ENCODE measurements at regions not wholly inside any gene's neighbourhood (a gene's known extent, or its start where the extent isn't known, plus 50 kb on each side); places are given as distances from the start of the nearest gene placed in this dataset.
A peak's percentile ranks its signal among the peaks of the same experiment; 100 is the strongest.

- WGBS (ENCODE audit: insufficient coverage, low lambda C conversion rate): no CpG with 5 or more reads among the region's 1 CpG
- H3K36me3 ChIP-seq (ENCODE audit: control insufficient read depth, insufficient read depth, low read length): no peaks in the 10 kb centered on the region
- H3K27ac ChIP-seq (ENCODE audit: low read length): no peak overlapping the region
Observed at GRCh38 chr7:155930527-155930926, 118.3 kb upstream of the SHH start.

GRCh38 chr7:155930061-155930460, 117.8 kb upstream of the SHH start:
- Histone ChIP-seq H3K36me3 (ENCODE audit: control insufficient read depth, insufficient read depth, low read length) (no peaks in the 10 kb centered on the region), H3K27me3 (ENCODE audit: control insufficient read depth, insufficient read depth, low read length) (no peaks in the 10 kb centered on the region), H3K27ac (ENCODE audit: low read length) (no peak overlapping the region), H3K4me1 (ENCODE audit: control insufficient read depth, insufficient read depth, low read length) (no peaks in the 10 kb centered on the region), H3K4me3 (ENCODE audit: low read length) (no peak overlapping the region), H3K9me3 (ENCODE audit: control insufficient read depth, low read depth, low read length) (no peaks in the 10 kb centered on the region)
- no CpG with 5 or more reads among the region's 8 CpGs for WGBS (ENCODE audit: insufficient coverage, low lambda C conversion rate)
- DNase-seq: no peak

More at GRCh38 chr7:155930527-155930926, 118.3 kb upstream of the SHH start:
- Histone ChIP-seq H3K9me3 (ENCODE audit: control insufficient read depth, low read depth, low read length) (no peaks in the 10 kb centered on the region), H3K4me3 (ENCODE audit: low read length) (no peak overlapping the region), H3K4me1 (ENCODE audit: control insufficient read depth, insufficient read depth, low read length) (no peaks in the 10 kb centered on the region), H3K27me3 (ENCODE audit: control insufficient read depth, insufficient read depth, low read length) (no peaks in the 10 kb centered on the region)
- no peak for DNase-seq

- WGBS (ENCODE audit: insufficient coverage, low lambda C conversion rate): no CpG with 5 or more reads among the region's 13 CpGs
- H3K36me3 ChIP-seq (ENCODE audit: control insufficient read depth, insufficient read depth, low read length): no peaks in the 10 kb centered on the region
- H3K9me3 ChIP-seq (ENCODE audit: control insufficient read depth, low read depth, low read length): no peaks in the 10 kb centered on the region
- H3K27me3 ChIP-seq (ENCODE audit: control insufficient read depth, insufficient read depth, low read length): no peaks in the 10 kb centered on the region
- no peak for DNase-seq
- H3K27ac ChIP-seq (ENCODE audit: low read length): no peak overlapping the region
- H3K4me3 ChIP-seq (ENCODE audit: low read length): no peak overlapping the region
- no peaks in the 10 kb centered on the region for H3K4me1 ChIP-seq (ENCODE audit: control insufficient read depth, insufficient read depth, low read length)
Observed at GRCh38 chr7:155928583-155928982, 116.3 kb upstream of the SHH start.

- H3K27me3 ChIP-seq (ENCODE audit: control insufficient read depth, insufficient read depth, low read length): no peaks in the 10 kb centered on the region
- no peak overlapping the region for H3K27ac ChIP-seq (ENCODE audit: low read length)
- no peaks in the 10 kb centered on the region for H3K4me1 ChIP-seq (ENCODE audit: control insufficient read depth, insufficient read depth, low read length)
- no peaks in the 10 kb centered on the region for H3K9me3 ChIP-seq (ENCODE audit: control insufficient read depth, low read depth, low read length)
- no peaks in the 10 kb centered on the region for H3K36me3 ChIP-seq (ENCODE audit: control insufficient read depth, insufficient read depth, low read length)
- no CpG with 5 or more reads among the region's 3 CpGs for WGBS (ENCODE audit: insufficient coverage, low lambda C conversion rate)
- no peak overlapping the region for H3K4me3 ChIP-seq (ENCODE audit: low read length)
- DNase-seq: no peak
Observed at GRCh38 chr7:155927905-155928304, 115.6 kb upstream of the SHH start.

- no peak for DNase-seq
- Histone ChIP-seq H3K36me3 (ENCODE audit: control insufficient read depth, insufficient read depth, low read length) (no peaks in the 10 kb centered on the region), H3K9me3 (ENCODE audit: control insufficient read depth, low read depth, low read length) (no peaks in the 10 kb centered on the region), H3K27me3 (ENCODE audit: control insufficient read depth, insufficient read depth, low read length) (no peaks in the 10 kb centered on the region), H3K4me1 (ENCODE audit: control insufficient read depth, insufficient read depth, low read length) (peaks cover 10% of the 10 kb centered on the region), H3K27ac (ENCODE audit: low read length) (no peak overlapping the region), H3K4me3 (ENCODE audit: low read length) (no peak overlapping the region)
- no CpG with 5 or more reads among the region's 14 CpGs for WGBS (ENCODE audit: insufficient coverage, low lambda C conversion rate)
Observed at GRCh38 chr7:155925682-155926081, 113.4 kb upstream of the SHH start.

GRCh38 chr7:155922067-155922816, 110.0 kb upstream of the SHH start:
- Histone ChIP-seq H3K9me3 (ENCODE audit: control insufficient read depth, low read depth, low read length) (peaks cover 5% of the 10 kb centered on the region), H3K4me3 (ENCODE audit: low read length) (no peak overlapping the region), H3K4me1 (ENCODE audit: control insufficient read depth, insufficient read depth, low read length) (peaks cover 20% of the 10 kb centered on the region), H3K27ac (ENCODE audit: low read length) (peak overlapping the region; percentile 6), H3K27me3 (ENCODE audit: control insufficient read depth, insufficient read depth, low read length) (no peaks in the 10 kb centered on the region), H3K36me3 (ENCODE audit: control insufficient read depth, insufficient read depth, low read length) (no peaks in the 10 kb centered on the region)
- peak; percentile 84 to 93 for DNase-seq
- WGBS (ENCODE audit: insufficient coverage, low lambda C conversion rate): no CpG with 5 or more reads among the region's 25 CpGs

- whole genome bisulfite sequencing (ENCODE audit: insufficient coverage, low lambda C conversion rate): no CpG with 5 or more reads among the region's 10 CpGs
- DNase-seq: no peak
- H3K4me1 ChIP-seq (ENCODE audit: control insufficient read depth, insufficient read depth, low read length): peaks cover 20% of the 10 kb centered on the region
- no peaks in the 10 kb centered on the region for H3K27me3 ChIP-seq (ENCODE audit: control insufficient read depth, insufficient read depth, low read length)
- no peak overlapping the region for H3K4me3 ChIP-seq (ENCODE audit: low read length)
- peaks cover 5% of the 10 kb centered on the region for H3K9me3 ChIP-seq (ENCODE audit: control insufficient read depth, low read depth, low read length)
- H3K36me3 ChIP-seq (ENCODE audit: control insufficient read depth, insufficient read depth, low read length): no peaks in the 10 kb centered on the region
- H3K27ac ChIP-seq (ENCODE audit: low read length): peak overlapping the region; percentile 6
Observed at GRCh38 chr7:155921804-155922066, 109.5 kb upstream of the SHH start.

- no peaks in the 10 kb centered on the region for H3K36me3 ChIP-seq (ENCODE audit: control insufficient read depth, insufficient read depth, low read length)
- no CpG with 5 or more reads among the region's 12 CpGs for WGBS (ENCODE audit: insufficient coverage, low lambda C conversion rate)
- no peak overlapping the region for H3K4me3 ChIP-seq (ENCODE audit: low read length)
- peaks cover 20% of the 10 kb centered on the region for H3K4me1 ChIP-seq (ENCODE audit: control insufficient read depth, insufficient read depth, low read length)
- no peaks in the 10 kb centered on the region for H3K27me3 ChIP-seq (ENCODE audit: control insufficient read depth, insufficient read depth, low read length)
- H3K27ac ChIP-seq (ENCODE audit: low read length): peak overlapping the region; percentile 6
- no peak for DNase-seq
- peaks cover 5% of the 10 kb centered on the region for H3K9me3 ChIP-seq (ENCODE audit: control insufficient read depth, low read depth, low read length)
Observed at GRCh38 chr7:155921086-155921803, 109.0 kb upstream of the SHH start.

GRCh38 chr7:155920068-155920461, 107.8 kb upstream of the SHH start:
- peaks cover 20% of the 10 kb centered on the region for H3K4me1 ChIP-seq (ENCODE audit: control insufficient read depth, insufficient read depth, low read length)
- H3K9me3 ChIP-seq (ENCODE audit: control insufficient read depth, low read depth, low read length): peaks cover 5% of the 10 kb centered on the region
- no peaks in the 10 kb centered on the region for H3K36me3 ChIP-seq (ENCODE audit: control insufficient read depth, insufficient read depth, low read length)
- H3K4me3 ChIP-seq (ENCODE audit: low read length): no peak overlapping the region
- WGBS (ENCODE audit: insufficient coverage, low lambda C conversion rate): no CpG with 5 or more reads among the region's 11 CpGs
- no peaks in the 10 kb centered on the region for H3K27me3 ChIP-seq (ENCODE audit: control insufficient read depth, insufficient read depth, low read length)
- H3K27ac ChIP-seq (ENCODE audit: low read length): no peak overlapping the region
- DNase-seq: no peak

- Histone ChIP-seq H3K27ac (ENCODE audit: low read length) (no peak overlapping the region), H3K4me3 (ENCODE audit: low read length) (no peak overlapping the region), H3K36me3 (ENCODE audit: control insufficient read depth, insufficient read depth, low read length) (no peaks in the 10 kb centered on the region), H3K9me3 (ENCODE audit: control insufficient read depth, low read depth, low read length) (peaks cover 5% of the 10 kb centered on the region), H3K4me1 (ENCODE audit: control insufficient read depth, insufficient read depth, low read length) (peaks cover 20% of the 10 kb centered on the region), H3K27me3 (ENCODE audit: control insufficient read depth, insufficient read depth, low read length) (no peaks in the 10 kb centered on the region)
- no CpG with 5 or more reads among the region's 13 CpGs for WGBS (ENCODE audit: insufficient coverage, low lambda C conversion rate)
- no peak for DNase-seq
Observed at GRCh38 chr7:155919391-155920067, 107.3 kb upstream of the SHH start.
